Activated naive CD8-positive, alpha-beta T cell treated with anti-CD3 and anti-CD28 coated beads, Interleukin-2, amount 50 U/mL, for 24 hours (primary cell): ENCODE measurements at regions not wholly inside any gene's neighbourhood (a gene's known extent, or its start where the extent isn't known, plus 50 kb on each side); places are given as distances from the start of the nearest gene placed in this dataset.

Source experiments
- ATAC-seq: fragments of 150-1000 bp; cut with Tn5 transposase; one replicate; pipeline ENCODE4 v1.10.0; 2021
- DNase-seq: peaks from one replicate; pipeline ENCODE4 v3.0.0; 2021
- H3K27ac Mint-ChIP-seq: one replicate; pipeline ENCODE4 v1.8.0; 2021; ENCODE audit warnings: mild to moderate bottlenecking, mixed read lengths
- H3K27me3 Mint-ChIP-seq: one replicate; pipeline ENCODE4 v1.8.0; 2021; ENCODE audit warnings: mixed read lengths
- H3K36me3 Mint-ChIP-seq: one replicate; pipeline ENCODE4 v1.8.0; 2021; ENCODE audit warnings: low read depth, mixed read lengths
- H3K4me1 Mint-ChIP-seq: one replicate; pipeline ENCODE4 v1.8.0; 2021; ENCODE audit warnings: mixed read lengths
- H3K4me3 Mint-ChIP-seq: one replicate; pipeline ENCODE4 v1.8.0; 2021; ENCODE audit warnings: mild to moderate bottlenecking, moderate library complexity, mixed read lengths
- H3K9me3 Mint-ChIP-seq: one replicate; pipeline ENCODE4 v1.8.0; 2021; ENCODE audit warnings: mixed read lengths

- ATAC-seq = no peak
- Mint-ChIP-seq H3K4me1 (no peaks in the 10 kb centered on the region), H3K4me3 (no peak overlapping the region), H3K27ac (no peak overlapping the region), H3K9me3 (peaks cover 21% of the 10 kb centered on the region), H3K27me3 (no peaks in the 10 kb centered on the region), H3K36me3 (peaks cover 5% of the 10 kb centered on the region)
- no peak for DNase-seq
Observed at GRCh38 chr18:44482761-44483160, 197.9 kb upstream of the SETBP1 start.

GRCh38 chr18:44495151-44495550, 185.5 kb upstream of the SETBP1 start:
- Mint-ChIP-seq H3K27ac (no peak overlapping the region), H3K9me3 (peaks cover 11% of the 10 kb centered on the region), H3K4me1 (no peaks in the 10 kb centered on the region), H3K27me3 (no peaks in the 10 kb centered on the region), H3K36me3 (no peaks in the 10 kb centered on the region), H3K4me3 (no peak overlapping the region)
- ATAC-seq (no peak), DNase-seq (no peak)

- Mint-ChIP-seq H3K36me3 (no peaks in the 10 kb centered on the region), H3K4me3 (no peak overlapping the region), H3K27me3 (no peaks in the 10 kb centered on the region), H3K4me1 (peaks cover 13% of the 10 kb centered on the region), H3K27ac (no peak overlapping the region), H3K9me3 (peaks cover 11% of the 10 kb centered on the region)
- DNase-seq (no peak), ATAC-seq (no peak)
Observed at GRCh38 chr18:44497311-44497710, 183.4 kb upstream of the SETBP1 start.

- H3K36me3 Mint-ChIP-seq = no peaks in the 10 kb centered on the region
- H3K27me3 Mint-ChIP-seq = no peaks in the 10 kb centered on the region
- no peak overlapping the region for H3K4me3 Mint-ChIP-seq
- no peak overlapping the region for H3K27ac Mint-ChIP-seq
- H3K4me1 Mint-ChIP-seq = peaks cover 16% of the 10 kb centered on the region
- no peak for ATAC-seq
- H3K9me3 Mint-ChIP-seq = peaks cover 6% of the 10 kb centered on the region
- DNase-seq = no peak
Observed at GRCh38 chr18:44497757-44498490, 182.8 kb upstream of the SETBP1 start.

GRCh38 chr18:44500808-44501610, 179.7 kb upstream of the SETBP1 start:
- Mint-ChIP-seq H3K9me3 (no peaks in the 10 kb centered on the region), H3K27me3 (no peaks in the 10 kb centered on the region), H3K4me3 (no peak overlapping the region), H3K36me3 (no peaks in the 10 kb centered on the region), H3K4me1 (peaks cover 16% of the 10 kb centered on the region), H3K27ac (no peak overlapping the region)
- DNase-seq = no peak
- no peak for ATAC-seq

GRCh38 chr18:44502221-44502620, 178.5 kb upstream of the SETBP1 start:
- no peak for DNase-seq
- no peak overlapping the region for H3K4me3 Mint-ChIP-seq
- peaks cover 25% of the 10 kb centered on the region for H3K4me1 Mint-ChIP-seq
- no peaks in the 10 kb centered on the region for H3K9me3 Mint-ChIP-seq
- H3K27ac Mint-ChIP-seq = no peak overlapping the region
- no peaks in the 10 kb centered on the region for H3K27me3 Mint-ChIP-seq
- no peaks in the 10 kb centered on the region for H3K36me3 Mint-ChIP-seq
- ATAC-seq = no peak

GRCh38 chr18:44502790-44503189, 177.9 kb upstream of the SETBP1 start:
- Mint-ChIP-seq H3K27ac (no peak overlapping the region), H3K27me3 (no peaks in the 10 kb centered on the region), H3K9me3 (no peaks in the 10 kb centered on the region), H3K4me3 (no peak overlapping the region), H3K4me1 (peaks cover 25% of the 10 kb centered on the region), H3K36me3 (no peaks in the 10 kb centered on the region)
- DNase-seq = no peak
- ATAC-seq = no peak

- no peaks in the 10 kb centered on the region for H3K27me3 Mint-ChIP-seq
- H3K4me1 Mint-ChIP-seq = peaks cover 25% of the 10 kb centered on the region
- H3K36me3 Mint-ChIP-seq = no peaks in the 10 kb centered on the region
- no peaks in the 10 kb centered on the region for H3K9me3 Mint-ChIP-seq
- DNase-seq (no peak), ATAC-seq (no peak)
- H3K4me3 Mint-ChIP-seq = no peak overlapping the region
- H3K27ac Mint-ChIP-seq = no peak overlapping the region
Observed at GRCh38 chr18:44503854-44504253, 176.8 kb upstream of the SETBP1 start.

- DNase-seq = peak; percentile 27
- no peaks in the 10 kb centered on the region for H3K9me3 Mint-ChIP-seq
- H3K27me3 Mint-ChIP-seq = no peaks in the 10 kb centered on the region
- H3K4me1 Mint-ChIP-seq = peaks cover 9% of the 10 kb centered on the region
- H3K27ac Mint-ChIP-seq = no peak overlapping the region
- H3K4me3 Mint-ChIP-seq = no peak overlapping the region
- ATAC-seq = peak; percentile 82
- no peaks in the 10 kb centered on the region for H3K36me3 Mint-ChIP-seq
Observed at GRCh38 chr18:44507729-44508325, 172.9 kb upstream of the SETBP1 start.

- Mint-ChIP-seq H3K4me3 (no peak overlapping the region), H3K27me3 (no peaks in the 10 kb centered on the region), H3K27ac (no peak overlapping the region), H3K36me3 (no peaks in the 10 kb centered on the region), H3K4me1 (peaks cover 9% of the 10 kb centered on the region), H3K9me3 (no peaks in the 10 kb centered on the region)
- DNase-seq = no peak
- ATAC-seq = peak; percentile 43
Observed at GRCh38 chr18:44508474-44508873, 172.2 kb upstream of the SETBP1 start.

- no peak for DNase-seq
- no peaks in the 10 kb centered on the region for H3K27me3 Mint-ChIP-seq
- ATAC-seq = no peak
- no peaks in the 10 kb centered on the region for H3K36me3 Mint-ChIP-seq
- H3K27ac Mint-ChIP-seq = no peak overlapping the region
- no peak overlapping the region for H3K4me3 Mint-ChIP-seq
- H3K4me1 Mint-ChIP-seq = peaks cover 9% of the 10 kb centered on the region
- H3K9me3 Mint-ChIP-seq = no peaks in the 10 kb centered on the region
Observed at GRCh38 chr18:44509048-44509447, 171.6 kb upstream of the SETBP1 start.

- H3K27me3 Mint-ChIP-seq = no peaks in the 10 kb centered on the region
- ATAC-seq = no peak
- no peaks in the 10 kb centered on the region for H3K36me3 Mint-ChIP-seq
- no peak overlapping the region for H3K4me3 Mint-ChIP-seq
- no peaks in the 10 kb centered on the region for H3K9me3 Mint-ChIP-seq
- no peak overlapping the region for H3K27ac Mint-ChIP-seq
- peaks cover 9% of the 10 kb centered on the region for H3K4me1 Mint-ChIP-seq
- no peak for DNase-seq
Observed at GRCh38 chr18:44510390-44510789, 170.3 kb upstream of the SETBP1 start.

- Mint-ChIP-seq H3K27ac (no peak overlapping the region), H3K4me3 (no peak overlapping the region), H3K36me3 (no peaks in the 10 kb centered on the region), H3K9me3 (no peaks in the 10 kb centered on the region), H3K27me3 (no peaks in the 10 kb centered on the region), H3K4me1 (no peaks in the 10 kb centered on the region)
- ATAC-seq (no peak), DNase-seq (no peak)
Observed at GRCh38 chr18:44513233-44513632, 167.5 kb upstream of the SETBP1 start.

- no peak for DNase-seq
- Mint-ChIP-seq H3K36me3 (no peaks in the 10 kb centered on the region), H3K4me1 (no peaks in the 10 kb centered on the region), H3K27me3 (no peaks in the 10 kb centered on the region), H3K4me3 (no peak overlapping the region), H3K9me3 (no peaks in the 10 kb centered on the region), H3K27ac (no peak overlapping the region)
- ATAC-seq = no peak
Observed at GRCh38 chr18:44514106-44514505, 166.6 kb upstream of the SETBP1 start.

GRCh38 chr18:44514766-44515165, 165.9 kb upstream of the SETBP1 start:
- Mint-ChIP-seq H3K27ac (no peak overlapping the region), H3K36me3 (no peaks in the 10 kb centered on the region), H3K27me3 (no peaks in the 10 kb centered on the region), H3K4me1 (no peaks in the 10 kb centered on the region), H3K4me3 (no peak overlapping the region), H3K9me3 (no peaks in the 10 kb centered on the region)
- DNase-seq = no peak
- no peak for ATAC-seq
